B cell (primary cell): ENCODE measurements at regions not wholly inside any gene's neighbourhood (a gene's known extent, or its start where the extent isn't known, plus 50 kb on each side); places are given as distances from the start of the nearest gene placed in this dataset.

Source experiments
- CTCF ChIP-seq: fragments of 200-600 bp; IDR thresholded peaks from one replicate; pipeline ENCODE4 v1.8.0; 2022; ENCODE audit warnings: antibody characterized with exemption, mild to moderate bottlenecking
- EZH2 ChIP-seq: IDR thresholded peaks from 2 replicates; pipeline ENCODE4 v1.6.1; 2012; ENCODE audit warnings: borderline replicate concordance, low read depth, mild to moderate bottlenecking, moderate library complexity, low read length; ENCODE audit not compliant: insufficient read depth, poor library complexity, severe bottlenecking

DNA sequence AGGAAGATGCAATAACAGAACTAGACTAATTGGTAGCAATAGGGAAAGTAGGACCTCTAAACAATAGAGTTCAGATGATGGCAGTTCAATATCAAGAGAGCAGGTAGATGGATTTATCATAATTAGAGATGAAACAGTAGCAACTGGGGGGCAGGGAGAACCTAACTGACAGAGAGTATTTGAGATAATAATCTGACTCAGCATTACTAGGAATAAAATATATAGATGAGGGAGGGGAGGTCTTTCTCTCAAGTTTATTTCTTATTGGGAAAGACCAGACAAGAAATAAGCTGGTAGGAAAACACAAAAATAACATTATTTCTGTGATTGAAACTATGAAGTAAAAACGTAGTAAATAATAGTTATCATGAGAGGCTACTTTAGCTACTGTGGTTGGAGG, 1656.7 kb upstream of the B3GALT2 start:
- TF ChIP-seq CTCF (no peak), EZH2 (no peak)
